ENCODE measurements at regions not wholly inside any gene's neighbourhood (a gene's known extent, or its start where the extent isn't known, plus 50 kb on each side); places are given as distances from the start of the nearest gene placed in this dataset.

DNA sequence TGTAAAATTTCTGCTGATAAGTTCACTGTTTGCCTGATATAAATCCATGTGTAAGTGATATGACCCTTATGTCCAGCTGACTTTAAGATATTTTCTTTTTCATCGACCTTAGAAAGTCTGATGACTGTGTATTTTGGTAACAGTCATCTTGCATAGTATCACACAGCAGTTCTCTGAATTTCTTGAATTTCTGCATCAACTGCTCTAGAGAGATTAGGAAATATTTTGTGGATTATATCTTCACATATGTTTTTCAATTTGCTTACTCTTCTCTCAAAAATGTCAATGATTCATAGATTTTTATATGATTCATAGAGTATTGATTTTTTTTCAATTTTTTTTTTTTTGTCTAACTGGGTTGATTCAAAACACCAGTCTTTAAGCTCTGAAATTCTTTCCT lies 945.3 kb downstream of the TRIB2 start:
- Histone ChIP-seq H3K4me3 (ENCODE audit: control insufficient read depth in 2 of 3, extremely low read depth in 1 of 3, insufficient read depth in 2 of 3, low read depth in 1 of 3, low read length in 3 of 3) (no peak overlapping the region), H3K79me2 (ENCODE audit: control insufficient read depth, insufficient read depth, low read length) (no peaks in the 10 kb centered on the region), H3K4me2 (ENCODE audit: control insufficient read depth, extremely low read depth, insufficient read depth, low read depth, low read length) (no peak overlapping the region), H3K9me1 (ENCODE audit: control insufficient read depth, extremely low read depth, insufficient read depth, low read length) (no peaks in the 10 kb centered on the region), H3K27me3 (ENCODE audit: control insufficient read depth, extremely low read depth, insufficient read depth, low read length) (no peaks in the 10 kb centered on the region), H3K4me1 (ENCODE audit: control insufficient read depth, extremely low read depth, insufficient read depth, low read length) (peaks cover 5% of the 10 kb centered on the region), H3K27ac (ENCODE audit: control insufficient read depth, insufficient read depth, low read length) (no peak overlapping the region), H4K20me1 (ENCODE audit: control insufficient read depth, extremely low read depth, insufficient read depth, low read length) (no peaks in the 10 kb centered on the region), H2AFZ (ENCODE audit: control insufficient read depth, low read length) (no peak overlapping the region), H3K9ac (ENCODE audit: control insufficient read depth, extremely low read depth, insufficient read depth, low read length) (no peak overlapping the region), H3K9me3 (ENCODE audit: control insufficient read depth, low read depth, low read length) (no peaks in the 10 kb centered on the region), H3K36me3 (ENCODE audit: control insufficient read depth in 2 of 2, extremely low read depth in 1 of 2, insufficient read depth in 2 of 2, low read length in 2 of 2) (no peaks in the 10 kb centered on the region)
- DNase-seq (ENCODE audit: low read depth, low spot score) (no peak), FAIRE-seq (no peak)
- no peak for TF ChIP-seq EZH2 (IDR thresholded peaks at IDR 0.05; ENCODE audit: low read length)
- TF ChIP-seq, protein P1, sequence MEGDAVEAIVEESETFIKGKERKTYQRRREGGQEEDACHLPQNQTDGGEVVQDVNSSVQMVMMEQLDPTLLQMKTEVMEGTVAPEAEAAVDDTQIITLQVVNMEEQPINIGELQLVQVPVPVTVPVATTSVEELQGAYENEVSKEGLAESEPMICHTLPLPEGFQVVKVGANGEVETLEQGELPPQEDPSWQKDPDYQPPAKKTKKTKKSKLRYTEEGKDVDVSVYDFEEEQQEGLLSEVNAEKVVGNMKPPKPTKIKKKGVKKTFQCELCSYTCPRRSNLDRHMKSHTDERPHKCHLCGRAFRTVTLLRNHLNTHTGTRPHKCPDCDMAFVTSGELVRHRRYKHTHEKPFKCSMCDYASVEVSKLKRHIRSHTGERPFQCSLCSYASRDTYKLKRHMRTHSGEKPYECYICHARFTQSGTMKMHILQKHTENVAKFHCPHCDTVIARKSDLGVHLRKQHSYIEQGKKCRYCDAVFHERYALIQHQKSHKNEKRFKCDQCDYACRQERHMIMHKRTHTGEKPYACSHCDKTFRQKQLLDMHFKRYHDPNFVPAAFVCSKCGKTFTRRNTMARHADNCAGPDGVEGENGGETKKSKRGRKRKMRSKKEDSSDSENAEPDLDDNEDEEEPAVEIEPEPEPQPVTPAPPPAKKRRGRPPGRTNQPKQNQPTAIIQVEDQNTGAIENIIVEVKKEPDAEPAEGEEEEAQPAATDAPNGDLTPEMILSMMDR (optimal IDR thresholded peaks at IDR 0.05 in 1 of 3, IDR thresholded peaks at IDR 0.05 in 1 of 3, conservative IDR thresholded peaks at IDR 0.05 in 1 of 3; ENCODE audit: extremely low read depth in 1 of 3, insufficient read depth in 2 of 3, low read length in 3 of 3): no peak
- dilution Hi-C loops (cut with MboI; ENCODE audit: extremely low pct_ligation_motif_present, low sequenced_read_pairs): no loop called here

GRCh38 chr2:13666582-13667414 lies 950.1 kb downstream of the TRIB2 start:
- TF ChIP-seq EZH2 (IDR thresholded peaks at IDR 0.05; ENCODE audit: low read length): no peak
- no peak overlapping the region for H3K4me2 ChIP-seq (ENCODE audit: control insufficient read depth, extremely low read depth, insufficient read depth, low read depth, low read length)
- no peaks in the 10 kb centered on the region for H3K9me3 ChIP-seq (ENCODE audit: control insufficient read depth, low read depth, low read length)
- H4K20me1 ChIP-seq (ENCODE audit: control insufficient read depth, extremely low read depth, insufficient read depth, low read length): no peaks in the 10 kb centered on the region
- FAIRE-seq: no peak
- H3K4me3 ChIP-seq (ENCODE audit: control insufficient read depth in 2 of 3, extremely low read depth in 1 of 3, insufficient read depth in 2 of 3, low read depth in 1 of 3, low read length in 3 of 3): no peak overlapping the region
- no peaks in the 10 kb centered on the region for H3K79me2 ChIP-seq (ENCODE audit: control insufficient read depth, insufficient read depth, low read length)
- no peaks in the 10 kb centered on the region for H3K36me3 ChIP-seq (ENCODE audit: control insufficient read depth in 2 of 2, extremely low read depth in 1 of 2, insufficient read depth in 2 of 2, low read length in 2 of 2)
- H3K27ac ChIP-seq (ENCODE audit: control insufficient read depth, insufficient read depth, low read length): no peak overlapping the region
- H3K9ac ChIP-seq (ENCODE audit: control insufficient read depth, extremely low read depth, insufficient read depth, low read length): no peak overlapping the region
- DNase-seq (ENCODE audit: low read depth, low spot score): no peak
- H3K27me3 ChIP-seq (ENCODE audit: control insufficient read depth, extremely low read depth, insufficient read depth, low read length): no peaks in the 10 kb centered on the region
- H3K9me1 ChIP-seq (ENCODE audit: control insufficient read depth, extremely low read depth, insufficient read depth, low read length): no peaks in the 10 kb centered on the region
- no peak overlapping the region for H2AFZ ChIP-seq (ENCODE audit: control insufficient read depth, low read length)
- dilution Hi-C loops (cut with MboI; ENCODE audit: extremely low pct_ligation_motif_present, low sequenced_read_pairs): no loop called here
- H3K4me1 ChIP-seq (ENCODE audit: control insufficient read depth, extremely low read depth, insufficient read depth, low read length): peaks cover 3% of the 10 kb centered on the region

DNA sequence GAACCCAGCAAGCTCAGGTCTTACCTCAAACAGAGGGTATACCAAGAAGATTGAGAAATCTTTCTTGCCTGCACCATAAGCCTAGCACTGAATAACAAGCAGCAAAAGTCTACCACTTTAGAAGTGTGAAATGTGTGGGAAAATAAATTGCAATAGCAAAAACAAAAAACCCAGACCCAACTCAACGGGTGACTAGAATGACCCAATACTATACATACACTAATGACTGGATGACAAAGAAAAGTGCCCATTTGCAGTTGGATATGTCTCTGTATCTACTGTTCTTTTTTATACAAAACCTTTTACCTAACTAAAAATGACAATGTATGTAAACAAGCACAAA lies 950.6 kb downstream of the TRIB2 start:
- H3K4me1 ChIP-seq (ENCODE audit: control insufficient read depth, extremely low read depth, insufficient read depth, low read length): no peaks in the 10 kb centered on the region
- H3K9me3 ChIP-seq (ENCODE audit: control insufficient read depth, low read depth, low read length): no peaks in the 10 kb centered on the region
- H3K27me3 ChIP-seq (ENCODE audit: control insufficient read depth, extremely low read depth, insufficient read depth, low read length): no peaks in the 10 kb centered on the region
- H3K36me3 ChIP-seq (ENCODE audit: control insufficient read depth in 2 of 2, extremely low read depth in 1 of 2, insufficient read depth in 2 of 2, low read length in 2 of 2): no peaks in the 10 kb centered on the region
- FAIRE-seq (no peak), DNase-seq (ENCODE audit: low read depth, low spot score) (no peak)
- no peak overlapping the region for H3K4me2 ChIP-seq (ENCODE audit: control insufficient read depth, extremely low read depth, insufficient read depth, low read depth, low read length)
- no peaks in the 10 kb centered on the region for H3K79me2 ChIP-seq (ENCODE audit: control insufficient read depth, insufficient read depth, low read length)
- TF ChIP-seq, protein P1 (optimal IDR thresholded peaks at IDR 0.05 in 1 of 3, IDR thresholded peaks at IDR 0.05 in 1 of 3, conservative IDR thresholded peaks at IDR 0.05 in 1 of 3; ENCODE audit: extremely low read depth in 1 of 3, insufficient read depth in 2 of 3, low read length in 3 of 3): no peak
- TF ChIP-seq EZH2 (IDR thresholded peaks at IDR 0.05; ENCODE audit: low read length): no peak
- H4K20me1 ChIP-seq (ENCODE audit: control insufficient read depth, extremely low read depth, insufficient read depth, low read length): no peaks in the 10 kb centered on the region
- H3K9me1 ChIP-seq (ENCODE audit: control insufficient read depth, extremely low read depth, insufficient read depth, low read length): no peaks in the 10 kb centered on the region
- no peak overlapping the region for H3K9ac ChIP-seq (ENCODE audit: control insufficient read depth, extremely low read depth, insufficient read depth, low read length)
- H2AFZ ChIP-seq (ENCODE audit: control insufficient read depth, low read length): no peak overlapping the region
- H3K4me3 ChIP-seq (ENCODE audit: control insufficient read depth in 2 of 3, extremely low read depth in 1 of 3, insufficient read depth in 2 of 3, low read depth in 1 of 3, low read length in 3 of 3): no peak overlapping the region
- no peak overlapping the region for H3K27ac ChIP-seq (ENCODE audit: control insufficient read depth, insufficient read depth, low read length)
- dilution Hi-C loops (cut with MboI; ENCODE audit: extremely low pct_ligation_motif_present, low sequenced_read_pairs): no loop called here
